SHP77 treated with DMSO at 0.1 percent for 48 hours (cell line): ENCODE measurements at regions not wholly inside any gene's neighbourhood (a gene's known extent, or its start where the extent isn't known, plus 50 kb on each side); places are given as distances from the start of the nearest gene placed in this dataset.
A peak's percentile ranks its signal among the peaks of the same experiment; 100 is the strongest.
"Not testable (repeated sequence)": the region's sequence is repeated elsewhere in the genome, so short reads cannot be mapped to it uniquely, and the experiment has no call there.

Experiments
- DNase-seq: peaks from one replicate; lab custom pipeline; 2025; lab: John Stamatoyannopoulos, UW

DNA sequence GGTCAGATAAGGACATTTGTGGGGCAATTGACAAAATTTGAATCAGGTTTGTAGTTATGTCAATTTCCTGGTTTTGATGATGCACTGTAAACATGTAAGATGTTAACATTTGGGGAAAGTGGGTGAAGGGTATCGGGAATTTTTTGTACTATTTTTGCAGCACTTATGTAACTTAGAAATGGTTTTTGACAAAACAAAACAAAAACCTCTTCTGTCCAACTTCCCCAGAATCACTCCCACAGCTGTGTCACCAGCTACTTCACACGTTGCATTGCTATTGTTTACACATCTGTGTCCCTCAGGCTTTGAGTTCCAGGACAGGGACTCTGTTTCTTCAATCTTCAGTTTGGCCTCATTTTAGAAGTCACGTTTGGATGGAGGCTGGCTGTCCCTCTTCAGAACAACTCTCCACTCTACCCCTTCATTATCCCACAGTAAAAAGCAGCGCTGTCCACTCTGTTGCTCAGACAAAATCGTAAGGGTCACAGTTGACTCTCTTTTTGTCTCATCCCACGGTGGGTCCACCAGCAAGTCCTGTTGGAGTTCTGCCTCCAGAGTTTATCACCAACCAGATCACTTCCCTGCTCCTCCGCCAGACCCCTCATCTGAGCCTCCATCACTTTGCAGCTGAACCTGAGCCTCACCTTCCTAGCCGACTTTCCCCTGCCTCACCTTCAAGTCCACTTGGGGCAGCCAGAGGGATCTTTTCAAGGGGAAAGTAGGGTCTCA lies 63.2 kb downstream of the NENF start:
- DNase-seq: no peak

DNA sequence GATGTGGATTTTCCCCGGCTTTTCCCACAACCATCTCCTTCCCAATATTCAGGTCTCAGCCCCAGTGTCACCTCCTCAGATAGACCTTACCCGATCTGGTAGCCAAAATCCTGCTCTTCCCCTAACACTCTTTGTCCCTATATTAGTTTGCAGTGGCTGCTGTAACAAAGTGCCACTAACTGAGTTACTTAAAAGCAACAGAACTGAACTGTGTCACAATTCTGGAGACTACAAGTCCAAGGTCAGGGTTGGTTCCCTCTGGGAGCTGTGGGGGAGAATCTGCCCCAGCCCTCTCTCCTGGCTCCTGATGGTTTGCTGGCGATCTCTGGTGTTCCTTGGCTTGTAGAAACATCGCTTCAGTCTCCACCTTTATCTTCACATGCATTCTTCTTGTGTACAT lies 64.0 kb downstream of the NENF start:
- no peak for DNase-seq

DNA sequence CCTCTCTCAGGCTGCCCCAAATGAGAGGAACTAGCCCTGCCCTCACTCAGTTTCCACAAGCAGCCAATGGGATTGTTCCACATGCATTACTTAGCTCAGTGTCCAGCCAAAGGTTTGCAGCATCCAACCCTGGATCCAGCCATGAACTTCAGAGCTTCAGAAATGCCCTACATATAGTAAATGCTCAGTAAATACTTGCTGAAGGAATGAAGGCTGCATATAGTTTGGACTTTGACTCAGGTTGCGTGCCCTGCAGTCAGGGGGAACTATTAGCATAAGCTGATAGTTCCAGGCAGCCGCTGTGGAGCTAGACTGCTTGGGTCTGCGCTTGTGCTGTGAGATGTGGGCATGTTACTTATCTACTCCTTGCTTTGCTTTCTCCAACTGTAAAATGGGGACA lies 64.8 kb downstream of the NENF start:
- DNase-seq: no peak

DNA sequence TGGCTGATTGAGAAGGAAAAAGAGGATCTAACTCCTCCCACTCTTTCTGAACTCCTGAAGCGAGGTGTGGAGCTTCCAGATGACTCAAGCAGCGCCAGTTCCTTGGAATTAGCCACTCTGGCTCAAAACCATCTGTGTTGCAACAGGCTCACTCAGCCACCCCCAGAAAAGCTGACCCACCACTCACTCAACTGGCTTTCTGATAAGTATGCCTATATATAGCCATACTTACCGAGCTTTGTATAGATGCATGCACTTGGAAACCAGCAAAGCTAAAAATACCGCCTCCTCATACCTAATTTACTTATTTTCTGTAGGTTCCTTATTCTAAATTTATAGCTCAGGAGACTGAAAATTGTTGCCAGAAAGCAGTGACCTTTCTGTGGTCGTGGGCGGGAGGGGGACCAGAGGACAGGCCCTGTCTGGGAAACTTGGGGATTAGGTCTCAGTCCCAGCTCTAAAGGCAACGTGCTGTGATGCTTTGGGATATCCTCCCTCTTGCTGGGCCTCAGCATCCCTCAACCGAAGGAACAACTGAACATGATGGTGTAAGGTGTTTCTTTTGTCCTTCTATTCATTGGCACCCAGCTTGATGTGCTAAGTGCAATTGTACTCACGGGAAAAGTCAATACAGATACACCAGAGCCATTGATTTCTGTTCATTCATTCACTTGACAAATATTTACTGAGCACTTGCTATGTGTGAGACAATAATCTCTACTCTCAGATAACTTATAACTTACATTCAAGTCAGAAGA lies 65.7 kb downstream of the NENF start:
- DNase-seq: peak; percentile 32

DNA sequence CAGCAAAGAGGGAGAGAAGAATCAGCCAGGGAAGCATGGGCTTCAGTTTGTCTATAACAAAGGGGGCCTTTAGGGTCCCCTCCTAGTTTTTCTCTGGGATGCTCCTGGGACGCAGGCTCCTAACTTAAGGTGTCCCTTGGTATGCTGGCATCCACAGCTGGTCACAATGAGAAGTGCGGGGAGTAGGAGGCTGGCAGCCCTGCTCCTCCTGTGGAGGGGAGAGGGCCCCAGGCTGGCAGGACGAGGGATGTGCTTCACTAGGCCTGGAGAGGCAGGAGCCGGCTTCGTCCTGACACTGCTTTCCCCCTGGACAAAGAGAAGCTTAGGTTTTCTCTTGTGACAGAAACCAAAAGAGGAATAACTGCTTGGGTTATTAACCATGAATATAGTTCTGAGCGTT lies 67.6 kb downstream of the NENF start:
- no peak for DNase-seq

DNA sequence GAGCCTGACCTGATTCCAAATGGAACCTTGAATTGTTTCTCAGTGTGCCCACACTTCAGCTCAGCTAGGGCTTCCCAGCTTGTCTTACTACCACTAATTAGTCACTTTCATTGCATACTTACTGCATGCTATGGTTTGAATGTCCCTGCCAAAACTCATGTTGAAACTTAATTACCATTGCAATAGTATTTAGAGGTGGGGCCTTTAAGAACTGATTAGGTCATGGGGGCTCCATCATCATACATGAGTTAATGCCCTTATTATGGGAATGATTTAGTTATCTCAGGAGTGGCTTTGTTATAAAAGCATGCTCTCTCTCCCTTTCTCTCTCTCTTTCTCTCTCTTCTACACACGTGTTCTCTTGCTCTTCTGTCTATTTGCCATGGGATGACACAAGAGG lies 68.3 kb downstream of the NENF start:
- DNase-seq: no peak

DNA sequence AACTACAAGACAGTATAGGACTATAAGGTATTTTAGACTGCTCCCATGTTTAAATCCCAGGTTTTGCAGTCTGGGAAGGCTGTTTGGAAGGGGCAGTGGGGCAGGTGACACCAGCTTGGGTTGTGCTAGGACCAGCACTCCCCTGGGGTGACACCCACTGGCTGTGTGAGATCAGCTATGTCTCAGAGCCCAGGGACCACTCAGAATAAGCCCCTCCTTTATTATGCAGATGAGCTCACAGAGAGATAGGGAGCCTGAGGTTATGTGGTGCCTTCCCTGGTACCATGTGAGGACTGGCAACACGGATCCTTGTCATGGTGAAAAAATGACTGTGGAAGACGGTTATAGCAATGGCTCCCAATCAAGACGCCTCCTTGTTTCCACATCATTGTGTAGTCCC lies 71.0 kb downstream of the NENF start:
- DNase-seq: no peak

DNA sequence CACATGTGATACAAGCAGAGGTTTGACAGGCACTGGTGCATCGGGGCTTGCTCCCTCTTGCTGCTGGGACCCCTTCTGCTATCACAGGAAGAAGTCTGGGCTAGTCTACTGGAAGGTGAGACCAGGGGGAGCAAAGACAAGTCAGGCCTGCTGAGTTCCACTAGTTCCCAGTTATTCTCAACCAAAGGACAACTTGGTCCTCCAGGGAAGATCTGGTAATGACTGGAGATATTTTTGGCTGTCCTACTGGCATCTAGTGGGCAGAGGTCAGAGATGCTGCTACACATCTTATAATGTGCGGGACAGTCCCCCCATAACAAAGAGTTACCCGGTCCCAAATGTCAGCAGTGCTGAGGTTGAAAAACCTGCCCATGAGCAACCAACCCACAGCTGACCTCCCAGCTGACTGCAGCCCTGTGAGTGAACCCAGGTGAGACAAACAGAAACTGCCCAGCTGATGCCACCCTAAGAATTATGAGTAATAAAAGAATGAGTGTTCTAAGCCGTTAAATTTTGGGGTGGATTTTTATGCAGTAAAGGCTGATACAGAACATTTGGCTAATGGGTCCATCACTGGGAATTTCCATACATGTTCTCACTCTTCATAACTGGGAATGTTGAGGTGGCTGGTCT lies 71.6 kb downstream of the NENF start:
- no peak for DNase-seq

DNA sequence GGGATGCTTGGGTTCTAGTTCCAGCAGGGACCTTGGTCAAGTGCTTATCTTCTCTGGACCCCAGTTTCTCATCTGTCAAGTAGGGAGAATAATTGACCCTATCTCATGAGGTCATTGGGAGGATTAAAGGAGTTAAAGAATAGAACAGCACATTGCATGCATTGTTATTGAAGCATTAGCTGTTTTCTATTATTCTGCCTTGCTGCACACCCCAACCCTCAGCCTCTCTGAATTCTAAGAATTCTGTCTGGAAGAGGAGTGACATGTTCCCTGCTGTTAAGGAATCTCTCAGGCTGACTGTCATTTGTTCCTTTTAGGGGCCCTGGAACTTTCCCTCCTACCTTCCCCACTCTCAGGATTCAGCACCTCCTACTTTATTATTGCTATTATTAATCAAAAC lies 73.9 kb downstream of the NENF start:
- no peak for DNase-seq

DNA sequence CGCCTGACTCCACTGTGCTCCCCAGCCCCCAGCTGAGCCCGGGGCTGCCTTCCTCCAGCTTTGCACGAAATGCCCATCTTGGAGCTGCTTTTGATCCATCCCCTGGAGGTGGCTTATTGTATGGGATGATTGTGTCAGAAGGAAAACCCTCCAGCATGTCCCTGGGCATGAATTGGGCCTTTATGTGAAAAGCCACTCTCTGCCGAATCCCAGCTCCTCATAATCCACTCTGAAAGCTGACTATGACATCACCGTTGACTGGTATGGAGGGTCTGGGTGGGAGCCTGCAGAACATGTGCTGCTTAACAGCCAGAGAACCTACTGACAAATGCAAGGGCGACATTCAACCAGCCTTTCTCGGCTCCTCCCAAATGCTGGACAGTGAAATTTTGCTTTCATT lies 74.6 kb downstream of the NENF start:
- DNase-seq: no peak

DNA sequence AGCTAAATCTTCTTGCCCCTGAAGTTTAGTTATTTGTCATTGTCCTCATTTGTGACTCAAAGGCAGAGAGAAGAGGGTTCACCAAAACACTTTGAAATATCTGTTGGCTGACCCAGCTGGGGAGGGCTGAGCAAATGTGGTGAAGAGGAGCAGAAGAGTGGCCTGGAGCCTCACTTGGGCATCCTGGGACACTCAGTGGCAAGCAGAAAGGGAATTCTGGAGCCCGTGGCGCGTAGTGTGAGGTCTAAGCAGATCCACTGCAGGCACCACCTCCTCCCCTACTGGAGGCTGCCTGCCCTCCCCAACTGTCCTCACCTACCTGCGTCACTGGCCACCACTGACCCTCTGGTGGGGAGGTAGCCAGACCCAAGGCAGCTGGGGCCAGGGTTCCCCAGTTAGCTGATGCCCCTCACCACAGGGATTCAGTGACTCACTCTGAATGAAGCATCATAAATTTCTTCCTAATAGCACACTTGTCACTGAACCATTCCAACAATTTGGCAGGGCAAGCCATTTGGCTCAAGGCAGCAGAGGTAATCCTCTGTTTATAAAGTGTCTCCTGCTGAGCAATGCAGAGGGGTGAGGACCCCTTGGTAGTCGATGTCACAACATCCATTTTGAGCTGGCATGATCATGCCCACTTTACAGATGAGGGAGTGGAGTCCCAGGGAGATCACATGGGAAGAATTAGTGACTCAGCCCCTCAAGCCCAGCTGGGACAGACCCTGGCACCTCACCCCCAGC lies 80.3 kb downstream of the NENF start:
- no peak for DNase-seq

DNA sequence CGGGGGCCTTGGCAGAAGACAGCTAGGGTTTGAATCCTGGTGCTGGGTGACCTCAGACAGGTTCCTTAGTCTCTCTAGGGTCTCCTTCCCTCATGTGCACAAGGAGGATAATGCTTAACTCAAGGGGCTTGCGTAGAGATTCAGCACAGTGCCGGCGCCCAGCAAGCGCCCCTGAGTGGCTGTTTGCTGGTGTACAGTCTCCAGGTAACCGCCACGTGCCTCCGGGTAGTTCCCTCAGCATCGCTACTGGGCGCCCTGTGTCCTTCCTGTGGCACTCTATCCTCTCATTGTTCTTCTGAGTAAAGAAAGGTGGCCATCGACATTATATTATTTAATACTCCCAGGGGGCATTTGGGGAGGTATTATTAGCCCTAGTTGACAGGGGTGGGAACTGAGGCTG lies 80.9 kb downstream of the NENF start:
- DNase-seq: no peak

DNA sequence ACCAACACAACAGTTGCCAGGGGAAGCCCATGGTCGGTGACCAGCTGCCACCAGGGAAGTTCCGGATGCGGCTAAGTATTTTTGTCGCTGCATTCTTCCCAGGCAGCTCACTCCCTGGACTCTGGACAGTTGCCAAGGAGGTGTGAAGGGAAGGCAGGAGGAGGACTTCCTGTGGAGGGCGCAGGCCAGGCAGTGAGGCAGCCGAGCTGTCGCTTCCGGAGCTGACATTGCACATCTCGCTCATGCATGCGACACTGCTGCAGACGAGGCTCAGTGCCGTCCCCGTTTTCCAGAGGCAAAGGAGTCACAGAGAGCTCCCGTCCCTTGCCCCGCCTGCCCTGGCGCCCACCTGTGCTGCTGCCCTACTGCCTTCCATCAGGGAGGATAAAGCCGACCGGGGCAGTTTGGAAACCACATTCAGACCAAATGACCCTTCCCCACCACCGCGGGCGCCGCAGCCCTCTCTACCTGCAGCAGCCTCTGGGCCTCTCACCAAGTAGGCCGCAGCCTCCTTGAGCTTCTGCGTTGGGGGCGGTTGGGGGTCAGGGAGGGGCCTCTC lies 81.4 kb downstream of the NENF start:
- DNase-seq: peak; percentile 66

DNA sequence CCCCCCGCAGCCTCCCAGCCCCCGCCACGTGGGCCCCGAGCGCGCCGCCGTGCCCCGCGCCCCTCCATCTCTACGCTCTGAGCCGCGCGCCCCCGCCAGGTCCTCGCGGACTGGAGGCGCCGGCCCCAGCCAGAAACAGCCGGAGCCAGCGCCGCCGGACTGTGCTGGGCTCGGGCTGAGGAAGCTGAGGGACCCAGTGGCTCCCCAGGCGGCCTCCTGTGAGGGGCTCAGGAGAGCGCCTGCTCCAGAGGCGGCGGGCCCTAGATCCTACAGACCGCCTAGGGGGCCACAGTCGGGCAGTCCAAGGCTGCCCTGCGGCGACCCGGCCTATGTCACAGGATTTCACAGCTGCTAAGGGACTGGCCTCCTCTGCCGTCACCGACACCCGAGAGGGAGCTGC lies 82.1 kb downstream of the NENF start:
- DNase-seq: no peak

DNA sequence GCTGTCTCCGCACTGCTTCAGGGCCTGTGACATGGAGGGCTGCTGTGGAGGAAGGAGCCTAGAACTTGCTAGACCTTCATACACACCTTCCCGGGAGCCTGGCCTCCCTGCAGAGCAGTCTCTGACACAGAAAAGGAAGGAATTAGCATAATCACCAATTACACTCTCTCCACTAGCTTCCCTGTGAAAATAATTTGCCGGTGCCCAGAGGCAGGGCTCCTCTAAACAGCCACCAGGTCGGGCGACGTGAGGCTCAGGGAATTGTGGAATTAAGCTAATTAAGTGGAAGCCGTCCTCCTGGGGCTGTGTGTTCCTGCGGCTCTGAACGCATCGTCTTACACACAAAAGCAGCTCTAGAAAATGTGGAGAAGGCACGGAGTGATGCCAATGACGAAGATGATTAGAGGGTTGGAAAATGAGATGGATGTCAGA lies 82.6 kb downstream of the NENF start:
- no peak for DNase-seq

DNA sequence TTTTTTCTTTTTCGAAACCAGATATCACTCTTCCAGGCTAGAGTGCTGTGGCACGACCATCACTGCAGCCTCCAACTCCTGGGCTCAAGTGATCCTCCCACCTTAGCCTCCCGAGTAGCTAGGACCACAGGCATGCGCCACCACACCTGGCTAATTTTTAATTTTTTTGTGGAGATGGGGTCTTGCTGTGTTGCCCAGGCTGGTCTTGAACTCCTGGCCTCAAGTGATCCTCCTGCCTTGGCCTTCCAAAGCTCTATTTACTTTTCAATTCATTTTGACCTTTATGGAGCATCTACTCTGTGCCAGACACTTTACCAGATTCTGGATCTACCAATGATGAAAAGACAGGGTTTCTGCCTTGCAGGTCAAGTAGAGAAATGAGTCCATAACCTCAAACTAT lies 83.3 kb downstream of the NENF start:
- not testable (repeated sequence) for DNase-seq

DNA sequence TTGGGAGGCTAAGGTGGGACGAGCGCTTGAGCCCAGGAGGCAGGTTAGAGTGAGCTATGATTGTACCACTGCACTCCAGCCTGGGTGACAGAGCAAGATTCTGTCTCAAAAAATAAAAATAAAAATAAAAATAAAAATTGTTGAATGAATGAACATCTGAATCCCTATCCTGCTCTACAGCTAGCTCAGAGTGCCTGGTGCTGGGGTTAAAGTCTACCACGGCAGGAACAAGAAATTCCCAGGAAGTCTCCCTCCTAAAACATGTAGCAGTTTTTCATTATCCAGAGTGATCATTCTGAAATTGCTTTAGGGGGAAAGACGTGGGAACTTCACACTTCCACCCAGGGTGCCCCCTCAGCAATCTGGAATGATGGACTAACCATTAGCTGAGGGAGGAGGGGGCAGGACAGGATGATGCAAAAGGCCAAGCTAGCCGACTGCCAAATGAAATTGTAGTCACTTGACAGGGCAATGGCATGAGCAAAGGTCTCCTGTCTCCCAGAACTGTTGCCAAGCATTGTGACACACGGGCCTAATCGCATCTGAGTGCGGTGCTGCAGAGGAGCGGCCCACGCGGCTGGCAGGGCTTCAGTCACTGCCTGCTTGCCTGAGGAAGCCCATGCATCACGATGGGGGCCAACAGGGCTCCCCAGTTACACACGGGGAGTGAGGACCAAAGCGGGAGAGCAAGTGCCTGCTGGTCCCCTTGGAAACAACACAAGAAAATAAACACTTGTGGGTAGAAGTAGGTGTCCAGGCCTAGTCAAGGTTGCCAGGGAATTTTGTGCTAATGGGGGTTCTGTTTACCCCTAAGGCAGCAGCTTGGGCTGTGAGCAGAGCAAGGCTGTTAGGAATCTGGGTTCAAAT lies 85.7 kb downstream of the NENF start:
- peak; percentile 4 for DNase-seq

DNA sequence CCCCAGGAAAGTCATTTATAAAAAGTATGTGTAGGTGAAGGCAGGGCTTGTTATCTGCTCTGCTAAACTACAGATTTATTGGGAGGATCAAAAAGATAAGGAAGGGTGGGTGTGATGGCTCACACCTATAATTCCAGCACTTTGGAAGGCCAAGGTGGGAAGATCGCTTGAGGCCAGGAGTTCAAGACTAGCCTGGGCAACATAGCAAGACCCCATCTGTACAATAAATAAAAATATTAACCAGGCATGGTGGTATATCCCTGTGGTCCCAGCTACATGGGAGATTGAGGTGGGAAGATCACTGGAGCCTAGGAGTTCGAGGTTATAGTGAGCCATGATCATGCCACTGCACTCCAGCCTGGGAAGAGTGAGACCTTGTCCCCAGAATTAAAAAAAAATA lies 86.4 kb downstream of the NENF start:
- no peak for DNase-seq

DNA sequence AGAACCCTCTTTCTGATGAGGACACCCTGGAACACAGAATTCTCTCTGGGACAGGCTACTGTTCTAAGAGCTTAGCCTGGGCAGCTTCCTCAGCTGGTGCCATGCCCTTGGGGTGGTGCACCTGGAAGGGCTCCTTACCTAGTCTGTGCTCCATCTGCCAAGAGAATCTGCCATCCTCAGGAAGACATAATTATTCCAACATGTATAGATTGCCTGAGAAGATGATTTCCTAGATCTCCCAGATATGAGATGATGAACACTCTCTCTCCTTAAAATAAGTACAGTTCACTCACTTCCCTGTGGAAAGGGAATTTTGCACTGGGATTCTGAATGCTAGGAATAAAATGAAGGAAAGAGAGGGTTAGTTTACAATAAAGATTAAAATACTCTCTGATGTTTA lies 87.6 kb downstream of the NENF start:
- no peak for DNase-seq

DNA sequence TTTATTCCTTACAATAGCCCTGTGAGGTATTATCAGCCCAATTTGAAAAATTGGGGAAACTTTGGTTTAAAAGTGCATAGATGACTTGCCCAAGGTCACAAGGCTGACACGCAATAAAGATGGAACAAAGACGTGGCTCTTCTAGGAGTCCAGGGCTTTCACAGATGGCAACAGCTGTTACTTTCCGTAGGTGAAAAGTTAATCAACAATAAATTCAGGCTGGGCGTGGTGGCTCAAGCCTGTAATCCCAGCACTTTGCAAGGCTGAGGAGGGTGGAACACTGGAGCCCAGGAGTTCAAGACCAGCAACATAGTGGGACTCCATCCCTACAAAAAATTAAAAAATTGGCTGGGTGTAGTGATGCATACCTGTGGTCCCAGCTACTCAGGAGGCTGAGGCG lies 87.8 kb upstream of the ATF3 start:
- DNase-seq: no peak

DNA sequence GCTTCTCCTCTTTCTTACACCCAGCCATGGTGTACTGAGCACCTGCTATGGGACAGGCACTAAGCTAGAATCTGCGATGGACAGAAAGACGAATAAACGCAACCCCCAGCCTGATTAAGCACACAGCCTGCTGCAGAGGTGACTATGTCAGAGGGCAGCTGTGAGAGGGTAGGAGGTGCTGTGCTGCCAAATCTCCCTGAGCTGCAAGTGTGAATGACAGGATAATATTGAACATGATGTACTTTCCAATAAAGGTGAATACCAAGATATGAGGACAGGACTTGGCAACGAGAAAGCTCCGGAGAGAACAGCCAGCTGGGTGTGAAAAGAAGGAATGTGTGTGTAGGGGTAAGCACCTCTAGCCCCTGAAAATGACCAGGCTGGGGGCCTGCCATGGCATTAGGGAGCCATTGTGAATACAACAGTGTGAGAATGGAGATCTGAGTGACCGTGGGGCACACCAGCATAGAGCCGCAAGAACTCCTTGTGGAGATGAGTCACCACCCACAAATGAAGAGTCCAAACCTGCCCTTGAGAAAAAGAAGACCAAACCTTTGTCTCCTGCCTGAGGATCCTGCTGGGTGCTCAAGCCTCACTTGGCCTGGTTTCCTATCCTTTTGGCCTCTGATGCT lies 83.0 kb upstream of the ATF3 start:
- no peak for DNase-seq
